Stimulated activated CD8-positive, alpha-beta memory T cell treated with anti-CD3 and anti-CD28 coated beads, Interleukin-7, amount 100 ng/mL, for 1 hour (primary cell): ENCODE measurements at regions not wholly inside any gene's neighbourhood (a gene's known extent, or its start where the extent isn't known, plus 50 kb on each side); places are given as distances from the start of the nearest gene placed in this dataset.
"Not testable (repeated sequence)": the region's sequence is repeated elsewhere in the genome, so short reads cannot be mapped to it uniquely, and the experiment has no call there.

ENCODE experiments used
- DNase-seq, 2 donors: peaks; one replicate each; pipeline ENCODE4 v3.0.0-alpha.2; 2020; ENCODE audit warnings: low read depth in 2 of 2

DNA sequence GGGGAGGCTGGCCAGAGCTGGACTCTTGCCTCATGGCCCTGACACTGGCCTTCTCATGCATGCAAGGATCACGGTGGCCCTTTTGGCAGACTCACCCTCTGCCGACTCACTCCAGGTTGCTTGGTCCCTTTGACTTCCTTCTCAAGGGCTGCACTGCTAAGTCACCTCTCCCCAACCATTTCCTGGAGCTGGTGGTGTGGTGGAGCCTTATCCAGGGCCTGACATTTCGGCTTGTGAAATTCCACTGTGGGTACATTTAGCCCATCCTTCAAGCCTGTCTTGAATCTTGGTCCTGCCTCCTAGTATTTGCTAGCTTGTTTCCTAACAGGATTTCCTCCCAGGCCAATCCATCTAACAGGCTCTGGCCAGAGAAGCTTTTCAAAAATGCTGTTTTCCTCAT, 52.6 kb upstream of the JUN start:
- no peak for DNase-seq

DNA sequence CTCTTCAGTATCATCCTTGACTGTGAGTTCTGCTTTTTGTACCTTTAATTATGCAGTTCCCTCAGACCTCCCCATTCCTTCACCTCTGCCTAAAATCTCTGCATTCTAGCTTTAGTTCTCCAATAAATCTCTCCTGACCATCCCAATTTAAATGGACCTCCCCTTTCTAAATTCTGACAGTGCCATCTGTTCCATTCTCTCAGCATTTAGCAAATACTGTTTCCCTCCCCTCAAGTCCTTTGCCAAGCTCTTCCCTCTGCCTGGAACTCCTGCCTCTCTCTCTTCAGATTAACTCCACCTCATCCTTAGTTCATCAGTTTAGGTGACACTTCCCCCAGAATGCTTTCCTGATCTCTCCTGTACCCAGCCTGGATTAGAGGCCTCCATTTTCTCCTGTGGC, 54.0 kb upstream of the JUN start:
- DNase-seq = no peak

DNA sequence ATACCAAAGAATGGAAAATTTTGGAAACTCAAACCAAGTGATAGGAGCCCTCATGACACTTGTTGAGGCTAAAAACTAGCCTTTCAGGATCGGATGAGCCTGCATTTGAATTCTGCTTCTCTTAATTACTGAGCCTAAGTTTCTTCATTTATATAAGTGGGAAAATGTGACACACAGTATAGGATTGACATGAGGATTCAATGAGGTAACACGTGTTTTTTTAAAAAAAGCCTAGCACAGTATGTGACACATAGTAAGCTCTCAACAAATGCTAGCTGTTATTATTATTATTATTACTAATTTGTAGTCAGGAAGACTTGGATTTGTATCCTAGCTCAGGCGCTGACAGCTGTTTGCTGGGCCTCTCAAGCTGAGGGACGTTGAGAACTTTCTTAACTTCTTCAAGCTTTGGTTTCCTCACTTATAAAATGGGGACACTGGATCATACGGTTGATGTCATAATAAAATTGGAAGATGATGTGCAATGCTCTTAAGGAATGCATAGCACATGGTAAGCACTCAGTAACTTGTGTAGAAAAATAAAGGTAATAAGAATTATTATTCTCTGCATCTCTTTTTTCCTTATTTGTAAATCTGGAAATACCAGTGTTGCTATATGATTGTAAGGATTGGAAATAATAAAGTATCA, 55.4 kb upstream of the JUN start:
- no peak for DNase-seq

DNA sequence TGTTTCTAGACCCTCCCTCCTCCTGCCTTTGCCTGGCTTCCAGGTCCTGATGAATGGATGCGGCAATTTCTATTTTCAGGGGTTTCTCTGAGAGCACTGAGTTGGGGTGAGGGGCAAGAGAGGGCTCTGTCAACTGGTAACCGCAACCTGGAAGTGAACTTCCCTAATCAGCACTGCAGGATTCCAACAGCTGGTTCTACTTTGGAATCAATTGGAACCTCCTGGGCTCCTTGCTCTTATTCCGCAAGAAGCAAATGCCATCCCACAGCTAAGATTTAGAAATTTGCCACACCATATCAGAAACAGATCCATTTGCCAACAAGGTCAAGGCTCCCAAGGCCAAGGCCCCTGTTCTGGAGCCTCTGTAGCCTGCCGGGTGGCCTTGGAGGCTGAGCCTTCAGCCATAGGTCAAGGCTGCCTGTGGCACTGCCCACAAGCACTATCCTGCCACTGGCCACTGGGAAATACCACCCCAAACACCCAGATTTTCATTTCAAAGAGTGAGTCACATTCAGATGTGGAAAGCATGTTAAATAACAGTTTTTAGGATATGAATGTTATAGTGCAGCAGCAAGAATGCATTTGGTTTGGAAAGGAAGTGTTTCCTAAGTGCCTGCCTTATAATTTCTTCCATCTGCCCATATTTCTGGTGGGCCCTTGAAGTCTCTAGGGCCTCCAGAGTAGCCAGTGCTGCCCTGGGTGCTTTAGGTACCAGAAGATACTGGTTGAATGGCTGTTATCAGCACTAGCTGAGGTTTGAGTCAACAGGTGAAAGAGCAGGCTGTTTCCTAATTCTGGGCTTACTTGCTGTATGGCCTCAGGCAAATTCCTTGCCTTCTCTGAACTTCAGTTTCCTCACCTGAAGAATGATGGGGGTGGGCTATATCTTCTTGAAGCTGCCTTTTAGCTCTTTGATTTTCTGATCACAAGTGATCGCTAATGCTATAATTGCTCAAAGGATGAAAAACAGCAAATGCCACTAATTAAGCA, 56.3 kb upstream of the JUN start:
- DNase-seq = no peak

DNA sequence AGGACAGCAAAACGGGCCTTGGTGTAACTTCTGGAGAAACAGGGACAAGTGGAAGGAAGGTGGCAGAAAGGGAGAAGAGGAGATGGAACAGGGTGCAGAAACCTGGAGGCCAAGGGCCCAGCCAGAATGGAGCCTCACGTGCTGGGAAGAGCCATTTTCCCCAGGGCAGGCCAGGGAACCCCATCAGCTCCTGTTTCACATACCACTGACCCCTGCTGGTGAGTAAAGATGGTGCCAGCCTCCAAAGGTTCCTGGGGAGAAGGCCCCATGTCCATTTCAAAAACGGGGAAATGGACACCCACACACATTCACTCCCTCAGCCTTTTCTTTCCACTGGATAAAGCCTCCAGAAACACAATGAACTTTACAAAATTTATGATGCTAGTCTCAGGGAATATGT, 57.6 kb upstream of the JUN start:
- no peak for DNase-seq

DNA sequence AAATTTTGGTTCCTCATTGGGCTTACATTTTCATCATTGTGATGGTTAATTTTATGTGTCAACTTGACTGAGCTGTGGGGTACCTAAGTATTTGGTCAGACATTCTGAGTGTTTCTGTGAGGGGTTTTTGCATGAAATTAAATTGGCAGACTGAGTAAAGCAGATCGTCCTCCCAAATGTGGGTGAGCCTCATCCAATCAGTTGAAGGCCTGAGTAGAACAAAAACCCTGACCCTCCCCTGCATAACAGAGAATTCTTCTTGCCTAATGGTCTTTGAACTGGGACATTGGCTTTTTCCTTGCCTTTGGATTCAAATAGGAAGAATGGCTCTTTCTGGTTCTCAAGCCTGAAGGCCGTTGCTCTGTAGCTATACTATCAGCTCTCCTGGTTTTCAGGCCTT, 59.1 kb upstream of the JUN start:
- DNase-seq = no peak

DNA sequence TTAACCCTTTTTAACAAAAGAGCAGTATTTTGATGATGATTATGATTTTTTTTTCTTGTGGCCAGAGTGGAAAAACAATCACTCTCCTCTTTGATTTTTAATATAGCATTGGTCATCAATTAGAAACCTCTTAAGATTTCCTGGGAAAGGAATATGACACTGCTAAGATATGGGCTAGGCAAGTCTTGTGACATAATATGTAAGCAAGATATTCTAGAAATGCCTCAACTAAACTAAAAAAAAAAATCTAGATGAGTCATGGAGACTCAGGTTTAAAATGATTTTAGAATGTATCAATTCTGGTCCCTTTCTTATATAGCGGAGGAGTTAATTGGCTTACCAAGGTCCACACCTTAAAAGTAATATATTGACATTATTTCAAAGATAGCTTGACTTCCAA, 60.3 kb upstream of the JUN start:
- DNase-seq = no peak

DNA sequence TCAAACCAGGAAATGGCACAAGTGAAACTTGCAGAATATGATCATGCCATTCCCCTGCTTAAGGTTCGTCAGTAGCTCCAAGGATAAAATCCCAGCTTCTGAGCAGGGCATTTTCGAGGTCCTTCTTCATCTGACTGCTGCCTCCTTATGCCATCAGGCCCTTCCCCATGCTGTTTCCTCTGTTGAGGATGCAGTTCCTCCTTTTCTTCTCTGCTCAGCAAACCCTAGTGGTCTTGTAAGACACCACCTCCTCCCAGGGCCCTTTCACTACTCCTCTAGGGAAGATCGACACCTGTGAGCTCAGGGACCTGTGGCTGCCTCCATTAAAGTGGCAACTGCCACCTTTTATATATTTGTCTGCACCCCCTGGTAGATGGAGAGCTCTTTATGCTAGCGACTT, 62.1 kb upstream of the JUN start:
- no peak for DNase-seq

DNA sequence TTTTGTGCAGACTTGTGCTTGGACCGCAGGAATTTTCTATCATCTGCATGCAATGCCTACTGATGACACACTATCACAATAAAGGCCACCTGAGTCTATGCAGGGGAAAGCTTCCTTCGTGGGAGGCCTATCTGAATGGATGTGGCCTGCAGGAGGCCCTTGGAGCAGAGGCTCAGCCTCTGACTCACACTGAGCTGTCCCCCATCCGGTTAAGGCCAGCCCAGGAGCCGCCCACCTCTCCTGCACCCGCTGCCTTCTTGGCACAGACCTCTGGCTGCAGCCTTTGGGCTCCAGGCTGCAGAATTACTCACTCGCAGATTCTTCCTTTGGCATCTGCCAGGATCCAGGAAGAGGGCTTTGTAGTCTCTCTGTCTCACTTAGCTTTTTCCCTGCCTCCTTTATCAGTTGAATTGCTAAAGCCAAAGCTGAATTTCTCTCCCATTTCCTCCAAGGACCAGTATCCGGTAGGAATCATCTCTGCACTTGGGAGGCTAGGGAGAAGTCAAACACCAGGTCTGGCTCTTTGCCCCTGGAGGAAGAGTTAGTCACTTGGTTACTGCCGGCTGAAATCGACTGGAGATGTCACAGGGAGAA, 65.1 kb upstream of the JUN start:
- DNase-seq = no peak

DNA sequence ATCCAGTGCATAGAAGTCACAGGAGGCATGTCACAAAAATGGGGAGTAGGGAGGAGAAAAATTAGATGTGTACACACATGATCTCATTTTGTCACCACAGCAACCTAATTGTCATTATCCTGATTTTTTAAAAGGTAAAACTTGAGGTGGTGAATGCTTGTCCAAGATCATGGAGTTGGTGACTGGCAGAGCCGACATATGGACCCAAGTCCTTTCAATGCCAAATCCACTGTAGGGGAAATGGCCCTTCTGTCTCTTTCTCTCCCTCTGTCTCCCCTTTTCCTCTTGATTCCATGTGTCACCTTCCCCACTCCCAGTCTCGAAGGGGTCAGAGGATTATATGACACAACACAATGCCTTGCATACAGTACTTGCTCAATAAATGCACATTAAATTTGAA, 65.7 kb upstream of the JUN start:
- no peak for DNase-seq

DNA sequence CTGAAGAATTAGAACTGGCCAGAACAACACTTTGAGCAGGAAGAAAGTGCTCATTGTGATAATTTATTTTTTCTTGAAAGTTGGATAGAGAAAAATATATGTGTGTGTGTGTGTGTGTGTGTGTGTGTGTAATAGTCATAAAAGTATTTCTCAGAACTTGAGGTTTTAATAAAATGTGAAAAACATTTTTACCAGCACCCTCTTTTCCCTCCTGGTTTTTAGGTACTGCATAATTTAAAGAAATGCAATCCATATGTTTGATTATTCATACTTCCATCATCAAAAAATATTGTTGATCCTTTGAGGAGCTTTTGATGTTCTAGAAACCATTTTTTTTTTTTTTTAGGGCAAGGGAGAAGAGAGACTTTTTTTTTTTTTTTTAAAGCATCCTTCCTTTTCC, 66.8 kb upstream of the JUN start:
- no peak for DNase-seq

DNA sequence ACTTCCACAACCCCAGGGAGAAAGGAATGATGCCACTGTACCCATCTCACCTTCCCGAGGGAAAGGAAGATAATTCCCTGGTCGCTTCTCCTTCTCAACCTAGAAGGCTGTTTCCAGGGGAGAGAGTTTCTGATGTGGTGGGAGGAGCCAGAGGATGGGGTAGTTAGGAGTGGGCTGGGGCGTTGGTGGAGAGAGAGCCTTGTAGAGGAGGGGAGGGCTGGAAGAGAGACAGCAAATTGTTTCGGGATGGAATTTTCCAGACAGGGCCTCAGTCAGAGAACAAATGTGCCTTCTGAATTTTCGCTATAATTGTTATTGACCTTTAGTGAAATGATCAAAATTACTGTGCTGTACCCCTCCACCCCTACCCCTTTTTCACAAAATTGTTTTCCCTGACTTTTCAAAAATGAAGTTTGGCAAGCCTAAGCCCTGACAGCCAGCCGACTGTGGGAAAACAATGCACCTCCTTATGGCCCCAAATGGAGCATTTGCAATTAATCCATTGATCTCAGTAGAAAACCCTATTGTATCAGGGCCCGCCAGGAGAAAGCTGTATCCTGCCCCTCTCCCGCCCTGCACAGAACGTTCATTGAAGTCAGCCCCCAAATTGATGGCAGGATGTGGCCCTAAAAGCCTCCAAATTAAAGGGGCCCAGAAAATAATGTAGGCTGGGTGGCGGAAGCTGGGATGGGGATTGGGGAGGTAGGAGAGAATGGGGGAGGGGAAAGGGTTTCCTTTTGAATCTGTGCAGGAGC, 69.1 kb upstream of the JUN start:
- no peak for DNase-seq

DNA sequence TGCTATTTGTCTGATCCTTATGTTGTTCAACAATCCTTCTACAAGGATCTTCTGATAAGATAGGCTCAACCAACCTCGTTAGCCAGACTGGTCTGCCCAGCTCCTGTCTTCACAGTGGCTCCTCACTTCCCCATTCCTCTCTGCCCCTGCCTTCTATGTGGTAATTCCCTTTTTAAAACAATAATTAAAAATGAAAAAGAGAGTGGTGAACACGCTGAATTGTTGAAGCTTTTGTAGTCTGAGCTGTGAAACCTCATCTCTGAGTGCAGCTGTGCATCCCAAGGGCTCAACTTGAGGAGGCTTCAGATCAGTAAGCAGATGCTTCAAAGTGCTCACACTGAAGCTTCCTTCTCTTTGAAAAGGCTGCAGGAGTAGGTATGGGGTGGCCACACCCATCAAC, 70.7 kb upstream of the JUN start:
- DNase-seq = no peak

DNA sequence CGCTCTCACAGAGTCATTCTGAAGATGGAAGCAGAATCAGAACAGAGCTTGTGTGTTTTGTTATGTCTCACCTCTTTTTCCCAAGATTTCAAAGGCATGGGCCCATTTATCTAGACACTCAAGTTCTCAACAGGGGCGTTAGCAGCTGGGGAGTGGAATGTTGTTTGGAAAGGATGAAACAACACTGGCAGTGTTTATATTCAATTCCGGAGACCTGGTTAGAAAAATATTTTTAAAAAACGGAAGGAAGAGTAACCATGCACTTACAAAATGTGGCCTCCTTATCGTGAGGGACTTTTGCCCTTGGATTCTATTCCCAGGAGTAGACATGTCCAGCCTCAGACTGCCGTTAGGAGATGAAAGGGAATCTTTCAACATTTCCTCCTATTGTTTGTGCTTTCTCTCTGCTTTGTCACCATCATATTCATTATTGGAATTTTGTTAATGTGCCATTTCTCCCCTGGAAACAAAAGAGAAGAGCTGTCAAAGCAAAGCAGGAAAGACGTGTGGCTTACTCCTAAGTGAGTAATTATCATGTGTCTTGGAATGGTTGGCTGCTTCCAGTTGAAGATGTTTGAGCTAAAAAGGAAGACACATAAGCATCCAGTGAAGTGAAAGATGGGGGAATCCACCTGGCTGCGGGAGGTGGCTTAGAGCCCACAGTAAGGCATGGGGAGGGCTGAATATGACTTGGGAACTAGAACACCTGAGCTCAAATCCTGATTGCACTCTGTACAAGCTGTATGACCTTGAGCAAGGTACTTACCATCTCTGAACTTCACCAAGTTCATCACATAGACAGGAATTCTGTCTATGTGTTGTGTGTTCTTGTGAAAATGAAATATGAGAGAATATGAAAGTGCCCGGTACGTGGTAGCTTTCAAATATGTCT, 71.7 kb upstream of the JUN start:
- DNase-seq = no peak

DNA sequence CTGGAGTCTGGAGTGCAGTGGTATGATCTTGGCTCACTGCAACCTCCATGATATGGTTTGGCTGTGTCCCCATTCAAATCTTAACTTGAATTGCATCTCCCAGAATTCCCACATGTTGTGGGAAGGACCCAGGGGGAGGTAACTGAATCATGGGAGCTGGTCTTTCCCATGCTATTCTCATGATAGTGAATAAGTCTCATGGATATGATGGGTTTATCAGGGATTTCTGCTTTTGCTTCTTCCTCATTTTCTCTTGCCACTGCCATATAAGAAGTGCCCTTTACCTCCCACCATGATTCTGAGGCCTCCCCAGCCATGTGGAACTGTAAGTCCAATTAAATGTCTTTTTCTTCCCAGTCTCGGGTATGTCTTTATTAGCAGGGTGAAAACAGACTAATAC, 72.4 kb upstream of the JUN start:
- not testable (repeated sequence) for DNase-seq

DNA sequence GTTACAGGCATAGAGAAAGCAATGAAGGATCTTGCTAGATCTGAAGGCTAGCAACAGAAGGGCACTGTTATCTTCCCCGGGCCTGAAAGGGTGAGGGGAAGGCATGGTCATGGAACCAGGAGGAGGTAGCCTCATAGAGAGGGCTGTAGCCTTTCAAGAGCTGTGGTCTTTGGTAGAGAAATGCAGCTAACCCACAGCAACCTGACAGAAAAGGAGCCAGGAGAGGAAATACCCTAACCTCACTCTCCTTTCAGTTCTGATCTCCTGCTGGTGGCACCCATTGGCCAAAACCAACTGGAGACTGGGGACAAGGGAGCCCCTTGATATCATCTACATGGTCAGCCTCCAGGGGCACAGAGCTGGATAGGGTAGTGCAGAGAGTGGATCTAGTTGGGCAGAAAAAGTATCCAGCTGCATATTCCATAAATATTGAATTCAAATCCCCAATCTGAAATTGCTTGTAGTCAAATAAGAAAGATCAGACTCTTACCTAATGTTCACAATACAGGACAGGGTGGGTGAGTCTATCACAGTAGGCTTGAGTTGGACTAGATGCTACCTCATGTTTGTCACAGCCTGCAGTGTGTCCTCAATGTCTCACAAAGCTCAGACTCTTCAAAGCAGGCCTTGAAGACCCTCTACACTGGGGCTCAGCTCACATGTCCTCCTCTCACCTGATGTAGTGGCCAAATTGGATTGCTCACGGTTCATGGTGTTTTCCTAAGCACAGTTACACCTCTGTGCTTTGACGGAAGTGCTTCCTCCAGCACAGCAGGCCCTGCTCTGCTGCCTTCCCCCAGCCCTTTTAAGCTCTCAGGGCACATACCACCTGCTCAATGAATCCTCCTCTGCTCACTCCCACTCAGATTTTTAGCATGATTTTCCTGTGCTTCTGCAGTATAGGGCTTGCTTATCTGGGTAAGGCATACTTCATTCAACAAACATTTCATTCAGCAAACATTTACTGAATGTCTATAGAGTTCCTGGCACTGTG, 74.1 kb upstream of the JUN start:
- DNase-seq = no peak

DNA sequence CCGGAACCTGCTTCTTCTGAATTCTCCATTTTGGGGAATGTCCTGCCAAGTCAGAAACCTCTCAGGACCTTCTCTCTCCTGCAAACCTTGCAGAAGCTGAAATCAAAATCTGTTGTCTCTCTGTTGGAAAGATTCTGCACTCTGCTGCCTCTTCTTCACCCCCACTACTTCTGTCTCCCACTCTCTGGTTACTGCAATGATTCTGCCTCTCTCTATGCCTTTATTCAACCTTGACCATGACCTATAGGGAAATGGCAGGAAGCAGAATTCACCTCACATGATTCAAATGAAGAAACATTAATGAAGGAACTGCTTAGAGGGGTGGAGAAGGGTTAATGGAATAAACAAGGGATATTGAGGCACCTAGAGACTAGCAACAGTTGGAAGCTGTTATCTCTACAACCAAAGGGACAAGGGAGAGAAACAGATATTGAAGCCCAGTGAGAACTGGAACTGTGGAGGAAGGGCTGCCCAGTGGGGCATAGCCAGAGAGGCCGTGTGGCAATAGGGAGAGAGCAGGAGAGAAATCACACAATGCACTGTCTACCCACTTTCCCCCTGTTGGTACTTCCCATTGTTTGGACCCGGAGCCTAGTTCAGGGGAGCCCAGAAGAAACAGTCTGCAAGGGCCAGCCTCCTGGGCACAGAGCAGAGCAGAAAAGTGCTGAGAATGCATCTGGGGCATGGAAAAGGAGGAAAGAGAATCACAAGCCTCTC, 76.1 kb upstream of the JUN start:
- no peak for DNase-seq

DNA sequence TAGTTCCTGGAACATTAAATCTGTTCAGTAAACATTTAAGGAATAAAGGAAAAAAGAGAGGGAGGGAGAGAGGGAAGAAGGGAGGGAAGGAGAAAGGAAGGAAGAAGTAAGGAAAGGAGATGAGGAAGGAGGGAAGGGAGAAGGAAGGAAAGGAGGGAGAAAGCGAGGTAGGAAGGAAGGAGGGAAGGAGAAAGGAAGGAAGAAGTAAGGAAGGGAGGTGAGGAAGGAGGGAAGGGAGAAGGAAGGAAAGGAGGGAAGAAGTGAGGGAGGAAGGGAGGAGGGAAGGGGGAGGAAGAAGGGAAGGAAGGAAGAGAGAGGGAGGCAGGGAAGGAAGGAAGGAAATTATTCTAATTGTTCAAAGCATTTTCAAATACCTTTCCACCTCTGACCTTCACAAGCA, 77.2 kb upstream of the JUN start:
- no peak for DNase-seq

DNA sequence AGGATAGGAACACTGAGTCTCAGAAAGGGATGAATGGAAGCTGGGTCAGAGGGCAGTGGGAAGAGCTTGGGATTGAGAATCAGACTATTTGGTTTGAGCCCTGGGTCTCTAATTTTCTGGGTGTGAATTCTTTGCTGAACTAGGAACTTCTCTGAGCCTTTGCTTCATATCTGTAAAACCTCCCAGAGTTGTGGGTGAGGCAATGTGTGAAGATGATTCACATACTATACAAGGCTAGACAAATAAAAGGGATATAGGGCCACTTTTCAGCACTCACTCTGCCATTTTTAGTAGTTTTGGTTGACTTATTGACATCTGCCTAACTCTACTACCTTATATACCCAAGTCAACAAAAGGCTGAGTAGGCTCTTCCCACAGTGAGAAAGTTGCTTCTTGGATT, 77.7 kb upstream of the JUN start:
- no peak for DNase-seq
